ENCODE measurements at regions not wholly inside any gene's neighbourhood (a gene's known extent, or its start where the extent isn't known, plus 50 kb on each side); places are given as distances from the start of the nearest gene placed in this dataset.

- no peak overlapping the region for H3K4me2 ChIP-seq (ENCODE audit: low read length)
- no peak overlapping the region for H2AFZ ChIP-seq (ENCODE audit: low read length)
- peaks cover 3% of the 10 kb centered on the region; the same call in 1 of the 2 replicates for H3K9me2 ChIP-seq (ENCODE audit: insufficient read depth, low read length)
- BruUV-seq (replicated peaks): no TSS peak
- no peaks in the 10 kb centered on the region for H3K79me2 ChIP-seq (ENCODE audit: insufficient read depth, low read depth, low read length)
- no peaks in the 10 kb centered on the region for H3K4me1 ChIP-seq (ENCODE audit: insufficient read depth, low read length, poor library complexity, severe bottlenecking)
- no peaks in the 10 kb centered on the region for H3K36me3 ChIP-seq (ENCODE audit: insufficient read depth, low read length)
- H3K27ac ChIP-seq (ENCODE audit: low read depth, low read length, poor library complexity, severe bottlenecking): no peak overlapping the region
- TF ChIP-seq CTCF (conservative IDR thresholded peaks at IDR 0.05; ENCODE audit: low read length) (no peak), EZH2phosphoT487 (IDR thresholded peaks at IDR 0.05; ENCODE audit: borderline replicate concordance, low read depth, low read length) (no peak)
- ChIA-PET POLR2A (no interaction called here), CTCF (ENCODE audit: unreplicated experiment) (no interaction called here)
- no peak overlapping the region for H3K4me3 ChIP-seq (ENCODE audit: low read depth, low read length, poor library complexity, severe bottlenecking)
- no peak for DNase-seq (ENCODE audit: low spot score)
- intact Hi-C loops (cut with micrococcal nuclease; ENCODE audit: unreplicated experiment): no loop called here
- no peaks in the 10 kb centered on the region for H3K9me3 ChIP-seq (ENCODE audit: low read length)
- no peaks in the 10 kb centered on the region for H4K20me1 ChIP-seq (ENCODE audit: insufficient read depth, low read length)
These were observed 261.6 kb upstream of the SORL1-AS1 start for GRCh38 chr11:121714351-121714750.

- H3K4me3 ChIP-seq (ENCODE audit: low read depth, low read length, poor library complexity, severe bottlenecking): no peak overlapping the region
- H3K79me2 ChIP-seq (ENCODE audit: insufficient read depth, low read depth, low read length): no peaks in the 10 kb centered on the region
- BruUV-seq (replicated peaks): no TSS peak
- H3K4me2 ChIP-seq (ENCODE audit: low read length): no peak overlapping the region
- no peaks in the 10 kb centered on the region for H3K36me3 ChIP-seq (ENCODE audit: insufficient read depth, low read length)
- peaks cover 3% of the 10 kb centered on the region; the same call in 1 of the 2 replicates for H3K9me2 ChIP-seq (ENCODE audit: insufficient read depth, low read length)
- H3K9me3 ChIP-seq (ENCODE audit: low read length): no peaks in the 10 kb centered on the region
- no peak overlapping the region for H3K27ac ChIP-seq (ENCODE audit: low read depth, low read length, poor library complexity, severe bottlenecking)
- no peaks in the 10 kb centered on the region for H3K4me1 ChIP-seq (ENCODE audit: insufficient read depth, low read length, poor library complexity, severe bottlenecking)
- intact Hi-C loops (cut with micrococcal nuclease; ENCODE audit: unreplicated experiment): no loop called here
- no peak for DNase-seq (ENCODE audit: low spot score)
- TF ChIP-seq EZH2phosphoT487 (IDR thresholded peaks at IDR 0.05; ENCODE audit: borderline replicate concordance, low read depth, low read length) (no peak), CTCF (conservative IDR thresholded peaks at IDR 0.05; ENCODE audit: low read length) (no peak)
- no peak overlapping the region for H2AFZ ChIP-seq (ENCODE audit: low read length)
- ChIA-PET POLR2A (no interaction called here), CTCF (ENCODE audit: unreplicated experiment) (no interaction called here)
- H4K20me1 ChIP-seq (ENCODE audit: insufficient read depth, low read length): no peaks in the 10 kb centered on the region
These were observed 259.2 kb upstream of the SORL1-AS1 start for GRCh38 chr11:121711939-121712338.

- H3K9me3 ChIP-seq (ENCODE audit: low read length): no peaks in the 10 kb centered on the region
- H3K4me3 ChIP-seq (ENCODE audit: low read depth, low read length, poor library complexity, severe bottlenecking): no peak overlapping the region
- H3K79me2 ChIP-seq (ENCODE audit: insufficient read depth, low read depth, low read length): no peaks in the 10 kb centered on the region
- BruUV-seq (replicated peaks): no TSS peak
- no peak for TF ChIP-seq EZH2phosphoT487 (IDR thresholded peaks at IDR 0.05; ENCODE audit: borderline replicate concordance, low read depth, low read length)
- TF ChIP-seq CTCF (conservative IDR thresholded peaks at IDR 0.05; ENCODE audit: low read length): no peak
- peaks cover 3% of the 10 kb centered on the region; the same call in 1 of the 2 replicates for H3K9me2 ChIP-seq (ENCODE audit: insufficient read depth, low read length)
- no peak for DNase-seq (ENCODE audit: low spot score)
- no peak overlapping the region for H2AFZ ChIP-seq (ENCODE audit: low read length)
- no peaks in the 10 kb centered on the region for H4K20me1 ChIP-seq (ENCODE audit: insufficient read depth, low read length)
- intact Hi-C loops (cut with micrococcal nuclease; ENCODE audit: unreplicated experiment): no loop called here
- H3K4me1 ChIP-seq (ENCODE audit: insufficient read depth, low read length, poor library complexity, severe bottlenecking): no peaks in the 10 kb centered on the region
- H3K36me3 ChIP-seq (ENCODE audit: insufficient read depth, low read length): no peaks in the 10 kb centered on the region
- ChIA-PET CTCF (ENCODE audit: unreplicated experiment) (no interaction called here), POLR2A (no interaction called here)
- H3K4me2 ChIP-seq (ENCODE audit: low read length): no peak overlapping the region
- H3K27ac ChIP-seq (ENCODE audit: low read depth, low read length, poor library complexity, severe bottlenecking): no peak overlapping the region
These were observed 258.5 kb upstream of the SORL1-AS1 start for GRCh38 chr11:121711236-121711635.
